ENCODE measurements at regions not wholly inside any gene's neighbourhood (a gene's known extent, or its start where the extent isn't known, plus 50 kb on each side); places are given as distances from the start of the nearest gene placed in this dataset.

DNA sequence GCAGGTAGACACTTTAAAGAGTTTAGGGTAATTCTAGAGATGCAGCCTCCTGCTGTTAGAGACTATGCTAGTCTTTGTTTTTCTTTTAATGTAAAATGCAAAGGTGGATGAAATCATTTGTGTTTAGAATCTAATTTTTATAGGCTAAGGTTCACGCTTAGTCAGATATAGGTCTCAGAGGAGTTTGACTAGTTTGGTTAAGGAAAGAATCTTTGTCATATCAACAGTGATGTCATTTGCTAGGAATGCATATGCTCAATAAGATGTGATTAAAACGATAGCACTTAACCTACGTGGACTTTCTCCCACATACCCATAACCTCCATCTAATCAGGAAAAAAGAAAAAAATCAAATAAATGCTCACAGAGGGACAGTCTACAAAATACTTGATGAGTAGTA, 859.3 kb upstream of the ATXN7L3B start:
- TF ChIP-seq SRF (IDR thresholded peaks at IDR 0.05; ENCODE audit: low read depth, low read length) (no peak), CHD2 (IDR thresholded peaks at IDR 0.05; ENCODE audit: low read length) (no peak), EZH2 (IDR thresholded peaks at IDR 0.05; ENCODE audit: low read depth, low read length, severe bottlenecking) (no peak), SAP30 (IDR thresholded peaks at IDR 0.05; ENCODE audit: insufficient read depth, insufficient replicate concordance, low read length) (no peak), GABPA (IDR thresholded peaks at IDR 0.05; ENCODE audit: borderline replicate concordance, insufficient read depth, low read length) (no peak), POLR2A (IDR thresholded peaks at IDR 0.05; ENCODE audit: control extremely low read depth in 1 of 2, low read depth in 2 of 2, low read length in 2 of 2) (no peak), JUND (IDR thresholded peaks at IDR 0.05; ENCODE audit: low read length) (no peak), CTBP2 (IDR thresholded peaks at IDR 0.05; ENCODE audit: borderline replicate concordance, insufficient read depth, insufficient read length, low read length) (no peak), CREB1 (IDR thresholded peaks at IDR 0.05) (no peak), BCL11A (IDR thresholded peaks at IDR 0.05; ENCODE audit: low read depth in 2 of 2, low read length in 2 of 2) (no peak)
- TF ChIP-seq, protein P1, sequence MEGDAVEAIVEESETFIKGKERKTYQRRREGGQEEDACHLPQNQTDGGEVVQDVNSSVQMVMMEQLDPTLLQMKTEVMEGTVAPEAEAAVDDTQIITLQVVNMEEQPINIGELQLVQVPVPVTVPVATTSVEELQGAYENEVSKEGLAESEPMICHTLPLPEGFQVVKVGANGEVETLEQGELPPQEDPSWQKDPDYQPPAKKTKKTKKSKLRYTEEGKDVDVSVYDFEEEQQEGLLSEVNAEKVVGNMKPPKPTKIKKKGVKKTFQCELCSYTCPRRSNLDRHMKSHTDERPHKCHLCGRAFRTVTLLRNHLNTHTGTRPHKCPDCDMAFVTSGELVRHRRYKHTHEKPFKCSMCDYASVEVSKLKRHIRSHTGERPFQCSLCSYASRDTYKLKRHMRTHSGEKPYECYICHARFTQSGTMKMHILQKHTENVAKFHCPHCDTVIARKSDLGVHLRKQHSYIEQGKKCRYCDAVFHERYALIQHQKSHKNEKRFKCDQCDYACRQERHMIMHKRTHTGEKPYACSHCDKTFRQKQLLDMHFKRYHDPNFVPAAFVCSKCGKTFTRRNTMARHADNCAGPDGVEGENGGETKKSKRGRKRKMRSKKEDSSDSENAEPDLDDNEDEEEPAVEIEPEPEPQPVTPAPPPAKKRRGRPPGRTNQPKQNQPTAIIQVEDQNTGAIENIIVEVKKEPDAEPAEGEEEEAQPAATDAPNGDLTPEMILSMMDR (IDR thresholded peaks at IDR 0.05; ENCODE audit: control extremely low read depth in 1 of 3, insufficient read depth in 1 of 3, low read depth in 1 of 3, low read length in 3 of 3): no peak

Measured in H1 (cell line).